ENCODE measurements at regions not wholly inside any gene's neighbourhood (a gene's known extent, or its start where the extent isn't known, plus 50 kb on each side); places are given as distances from the start of the nearest gene placed in this dataset.
A peak's percentile ranks its signal among the peaks of the same experiment; 100 is the strongest.
"Not testable (repeated sequence)": the region's sequence is repeated elsewhere in the genome, so short reads cannot be mapped to it uniquely, and the experiment has no call there.

DNA sequence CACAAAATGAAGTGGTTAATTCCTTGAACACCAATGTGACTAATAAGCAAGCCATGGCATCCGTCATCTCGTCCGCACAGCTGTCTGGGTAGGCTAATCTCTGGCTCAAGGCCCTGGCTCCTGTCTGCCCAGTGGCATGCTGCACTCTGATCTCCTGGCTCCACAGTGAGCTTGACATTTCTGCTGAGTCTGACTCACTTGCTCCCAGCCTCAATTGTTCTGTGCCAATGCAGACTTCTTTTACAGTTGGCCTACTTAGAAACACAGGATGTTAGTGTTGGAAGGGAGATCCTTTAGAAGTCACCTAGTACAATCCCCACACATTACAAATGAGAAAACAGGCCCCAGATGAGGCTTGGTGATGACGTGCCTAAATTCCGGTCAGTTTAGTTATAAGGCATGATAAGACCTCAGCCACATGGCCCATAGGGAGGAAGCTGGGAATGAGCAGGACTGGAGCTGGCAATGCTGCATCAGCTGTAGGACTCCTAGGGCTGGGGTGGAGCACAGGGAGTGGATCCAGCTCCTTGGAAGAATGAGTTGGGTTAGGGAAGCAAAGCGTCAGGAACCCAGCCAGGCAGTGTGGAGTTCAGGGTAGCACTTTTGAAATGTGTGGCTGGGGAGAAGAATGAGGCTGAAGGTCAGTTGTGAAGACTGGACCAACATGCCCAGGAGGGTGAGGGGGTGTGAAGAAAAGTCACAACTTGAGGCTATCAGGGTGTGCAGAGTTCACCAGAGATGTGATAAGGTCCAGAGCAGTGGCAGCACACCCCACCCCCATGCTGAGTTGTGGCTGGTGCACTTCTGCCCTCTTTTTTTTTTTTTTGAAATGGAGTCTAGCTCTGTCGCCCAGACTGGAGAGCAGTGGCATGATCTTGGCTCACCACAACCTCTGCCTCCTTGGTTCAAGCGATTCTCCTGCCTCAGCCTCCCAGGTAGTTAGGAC lies 70.2 kb upstream of the EED start:
- intact Hi-C loops (cut with DNase I), result loop anchor here in 1 of 4 donors (10.0 kb wide), 1 partner anchor 110 kb away; the partner anchor contains the start of gene PICALM
- no peaks in the 10 kb centered on the region for H3K9me3 ChIP-seq
- H3K4me3 ChIP-seq, result no peak overlapping the region
- no peaks in the 10 kb centered on the region for H3K36me3 ChIP-seq
- no peaks in the 10 kb centered on the region for H3K27me3 ChIP-seq
- TF ChIP-seq EP300 (IDR thresholded peaks at IDR 0.05) (no peak), POLR2A (IDR thresholded peaks at IDR 0.05) (no peak)
- TF ChIP-seq, protein P1, sequence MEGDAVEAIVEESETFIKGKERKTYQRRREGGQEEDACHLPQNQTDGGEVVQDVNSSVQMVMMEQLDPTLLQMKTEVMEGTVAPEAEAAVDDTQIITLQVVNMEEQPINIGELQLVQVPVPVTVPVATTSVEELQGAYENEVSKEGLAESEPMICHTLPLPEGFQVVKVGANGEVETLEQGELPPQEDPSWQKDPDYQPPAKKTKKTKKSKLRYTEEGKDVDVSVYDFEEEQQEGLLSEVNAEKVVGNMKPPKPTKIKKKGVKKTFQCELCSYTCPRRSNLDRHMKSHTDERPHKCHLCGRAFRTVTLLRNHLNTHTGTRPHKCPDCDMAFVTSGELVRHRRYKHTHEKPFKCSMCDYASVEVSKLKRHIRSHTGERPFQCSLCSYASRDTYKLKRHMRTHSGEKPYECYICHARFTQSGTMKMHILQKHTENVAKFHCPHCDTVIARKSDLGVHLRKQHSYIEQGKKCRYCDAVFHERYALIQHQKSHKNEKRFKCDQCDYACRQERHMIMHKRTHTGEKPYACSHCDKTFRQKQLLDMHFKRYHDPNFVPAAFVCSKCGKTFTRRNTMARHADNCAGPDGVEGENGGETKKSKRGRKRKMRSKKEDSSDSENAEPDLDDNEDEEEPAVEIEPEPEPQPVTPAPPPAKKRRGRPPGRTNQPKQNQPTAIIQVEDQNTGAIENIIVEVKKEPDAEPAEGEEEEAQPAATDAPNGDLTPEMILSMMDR (IDR thresholded peaks at IDR 0.05), result no peak
- WGBS, 3 donors, result 36 to 41% (median 41%) methylated on average over 8 of the region's 8 CpGs
- DNase-seq, result peak; percentile 48 to 65 (median 54)
- peak overlapping the region in 1 of 2 donors; percentile 48 for H3K27ac ChIP-seq
- H3K4me1 ChIP-seq (ENCODE audit: insufficient read depth), result peaks cover 14% of the 10 kb centered on the region

- peaks cover 12% of the 10 kb centered on the region for H3K4me1 ChIP-seq (ENCODE audit: insufficient read depth)
- no peak for TF ChIP-seq POLR2A (IDR thresholded peaks at IDR 0.05)
- TF ChIP-seq, protein P1 (IDR thresholded peaks at IDR 0.05), result no peak
- TF ChIP-seq EP300 (IDR thresholded peaks at IDR 0.05), result no peak
- no peak for DNase-seq
- H3K27me3 ChIP-seq, result no peaks in the 10 kb centered on the region
- no peaks in the 10 kb centered on the region for H3K9me3 ChIP-seq
- no peaks in the 10 kb centered on the region for H3K36me3 ChIP-seq
- no peak overlapping the region for H3K4me3 ChIP-seq
- 81 to 96% (median 86%) methylated on average over 1 of the region's 1 CpG for WGBS, 3 donors
- intact Hi-C loops (cut with DNase I), result loop anchor here in 1 of 4 donors (10.0 kb wide), 1 partner anchor 108 kb away; the partner anchor contains the start of gene PICALM
- no peak overlapping the region for H3K27ac ChIP-seq
These were observed 71.7 kb upstream of the EED start for GRCh38 chr11:86172894-86173293.

DNA sequence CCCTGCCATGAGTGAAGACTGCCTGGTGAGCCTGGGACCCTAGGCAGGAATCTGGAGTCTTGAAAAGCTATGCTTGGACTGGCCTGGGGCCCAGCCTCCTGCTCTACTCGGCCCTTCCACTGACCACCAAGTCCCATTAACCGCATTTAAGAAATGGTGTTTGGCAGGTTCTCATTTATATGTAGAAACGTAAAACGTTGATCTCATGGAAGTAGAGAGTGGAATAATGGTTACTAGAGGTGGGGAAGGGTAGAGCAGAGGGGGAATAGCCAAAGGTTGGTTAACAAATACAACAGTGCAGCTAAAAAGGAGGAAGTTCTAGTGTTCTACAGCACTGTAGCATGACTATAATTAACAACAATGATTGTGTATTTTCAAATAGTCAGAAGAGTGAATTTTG lies 72.9 kb upstream of the EED start:
- no peaks in the 10 kb centered on the region for H3K9me3 ChIP-seq
- no peaks in the 10 kb centered on the region for H3K27me3 ChIP-seq
- H3K27ac ChIP-seq, result no peak overlapping the region
- no peaks in the 10 kb centered on the region for H3K36me3 ChIP-seq
- peaks cover 12% of the 10 kb centered on the region for H3K4me1 ChIP-seq (ENCODE audit: insufficient read depth)
- no peak overlapping the region for H3K4me3 ChIP-seq
- TF ChIP-seq EP300 (IDR thresholded peaks at IDR 0.05), result no peak
- intact Hi-C loops (cut with DNase I), result loop anchor here in 1 of 4 donors (10.0 kb wide), 1 partner anchor 107 kb away; the partner anchor contains the start of gene PICALM
- DNase-seq, result no peak
- 86 to 90% (median 88%) methylated on average over 4 of the region's 4 CpGs for WGBS, 3 donors

- TF ChIP-seq, protein P1 (IDR thresholded peaks at IDR 0.05), result no peak
- TF ChIP-seq EP300 (IDR thresholded peaks at IDR 0.05), result no peak
- no peak for TF ChIP-seq POLR2A (IDR thresholded peaks at IDR 0.05)
- intact Hi-C loops (cut with DNase I), result no loop called here
- Histone ChIP-seq H3K4me1 (ENCODE audit: insufficient read depth) (no peaks in the 10 kb centered on the region), H3K4me3 (no peak overlapping the region), H3K27me3 (no peaks in the 10 kb centered on the region), H3K9me3 (no peaks in the 10 kb centered on the region), H3K27ac (no peak overlapping the region), H3K36me3 (no peaks in the 10 kb centered on the region)
- whole genome bisulfite sequencing, 3 donors, result 78 to 84% (median 80%) methylated on average over 4 of the region's 4 CpGs
- no peak for DNase-seq
These were observed 76.9 kb upstream of the EED start for GRCh38 chr11:86167499-86168164.

DNA sequence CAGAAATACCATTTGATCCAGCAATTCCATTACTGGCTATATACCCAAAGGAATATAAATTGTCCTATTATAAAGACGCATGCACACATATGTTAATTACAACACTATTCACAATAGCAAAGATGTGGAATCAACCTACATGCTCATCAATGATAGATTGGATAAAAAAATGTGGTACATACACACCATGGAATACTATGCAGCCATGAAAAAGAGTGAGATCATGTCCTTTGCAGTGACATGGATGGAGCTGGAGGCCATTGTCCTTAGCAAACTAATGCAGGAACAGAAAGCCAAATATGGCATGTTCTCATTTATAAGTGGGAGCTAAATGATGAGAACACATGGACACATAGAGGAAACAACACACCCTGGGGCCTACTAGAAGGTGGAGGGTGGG lies 78.3 kb upstream of the EED start:
- 90 to 100% (median 100%) methylated on average over 1 of the region's 1 CpG for WGBS, 3 donors
- intact Hi-C loops (cut with DNase I); DNase-seq; H3K27ac ChIP-seq; H3K9me3 ChIP-seq; H3K4me3 ChIP-seq; H3K36me3 ChIP-seq; H3K4me1 ChIP-seq (ENCODE audit: insufficient read depth); H3K27me3 ChIP-seq: not testable (repeated sequence)

All from ovary (tissue), 7 donors.